ENCODE measurements at regions not wholly inside any gene's neighbourhood (a gene's known extent, or its start where the extent isn't known, plus 50 kb on each side); places are given as distances from the start of the nearest gene placed in this dataset.

DNA sequence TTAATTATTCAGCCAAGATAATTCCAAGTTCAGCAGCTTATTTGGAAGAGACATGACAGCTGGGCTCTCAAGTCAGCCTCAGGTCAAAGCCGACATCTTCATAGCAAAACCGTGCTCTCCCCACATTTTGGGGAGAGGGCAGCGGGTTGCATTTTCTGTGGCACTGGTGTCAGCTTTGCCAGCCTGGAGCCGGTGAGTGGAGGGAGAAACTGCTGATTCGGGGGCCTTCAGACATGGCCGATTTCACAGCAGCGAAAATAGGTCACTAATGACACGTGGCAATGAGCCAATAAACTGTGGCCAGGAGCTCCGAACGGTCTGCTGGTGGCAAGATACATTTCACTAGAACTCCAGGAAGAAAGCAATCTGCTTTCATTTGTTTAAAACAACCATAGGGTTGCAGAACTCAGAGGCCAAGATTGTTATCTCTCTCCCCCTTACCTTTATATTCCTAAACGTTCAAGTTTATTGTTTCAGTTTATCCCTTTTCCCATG is 173.2 kb downstream of the CAND1 start:
- DNase-seq (ENCODE audit: low read depth, low spot score) (no peak), FAIRE-seq (no peak), ATAC-seq (no peak)
- no TSS peak for BruUV-seq (replicated peaks)
- in situ Hi-C loops (cut with MboI) (loop anchor here (10.0 kb wide), 1 partner anchor 502 kb away; no protein-coding TSS in a partner anchor), intact Hi-C loops (cut with micrococcal nuclease; ENCODE audit: unreplicated experiment) (loop anchor here (5.0 kb wide), 1 partner anchor 280 kb away; no protein-coding TSS in a partner anchor)
- CTCF ChIA-PET: interaction anchor here (0.7 to 6.6 kb wide), 5 partner anchors 87 to 504 kb away, joined by 3 to 46 read pairs (median 5); no protein-coding TSS in a partner anchor
- POLR2A ChIA-PET: no interaction called here
- Histone ChIP-seq H3K4me2 (ENCODE audit: control insufficient read depth, insufficient read depth) (no peak overlapping the region; the same call in 1 of the 2 replicates), H3K4me1 (ENCODE audit: control insufficient read depth, insufficient read depth, low read length) (peaks cover 8% of the 10 kb centered on the region; the same call in 1 of the 2 replicates), H3K9me3 (replicated peaks; ENCODE audit: control insufficient read depth, insufficient read depth, low read length) (no peaks in the 10 kb centered on the region; the same call in 2 of the 3 replicates), H3K9ac (ENCODE audit: control insufficient read depth, insufficient read depth, low read length) (no peak overlapping the region), H3K27me3 (replicated peaks in 1 of 2; ENCODE audit: control insufficient read depth in 2 of 2, insufficient read depth in 2 of 2, low read length in 1 of 2) (no peaks in the 10 kb centered on the region; a peak in 1 of 4 replicates), H2AFZ (ENCODE audit: control insufficient read depth, low read depth, low read length) (no peak overlapping the region; the same call in 1 of the 2 replicates), H3K27ac (ENCODE audit: control insufficient read depth, insufficient read depth) (no peak overlapping the region), H3K36me3 (ENCODE audit: control insufficient read depth in 2 of 2, insufficient read depth in 2 of 2, low read length in 1 of 2) (no peaks in the 10 kb centered on the region), H3K4me3 (no peak overlapping the region), H4K20me1 (ENCODE audit: control insufficient read depth, insufficient read depth) (no peaks in the 10 kb centered on the region), H3K79me2 (ENCODE audit: control insufficient read depth, insufficient read depth, low read length) (no peaks in the 10 kb centered on the region)
- SMC1A ChIA-PET (ENCODE audit: uncharacterized antibody, unreplicated experiment): interaction anchor here (0.9 to 4.3 kb wide), 3 partner anchors 12 to 480 kb away, joined by 4 to 21 read pairs (median 5); no protein-coding TSS in a partner anchor
- RAD21 ChIA-PET (ENCODE audit: unreplicated experiment): interaction anchor here (1.4 kb wide), 1 partner anchor 501 kb away, joined by 3 read pairs; no protein-coding TSS in a partner anchor
- WGBS (ENCODE audit: insufficient coverage, insufficient replicate concordance, low lambda C conversion rate, missing lambda C conversion rate): 52% methylated on average over 11 of the region's 11 CpGs
- TF ChIP-seq ESRRA (IDR thresholded peaks at IDR 0.05; ENCODE audit: low read length): no peak
- no peak for TF ChIP-seq BCL11A (IDR thresholded peaks at IDR 0.05; ENCODE audit: low read depth, low read length)
- TF ChIP-seq SMAD5 (IDR thresholded peaks at IDR 0.05; ENCODE audit: low read depth): no peak
- TF ChIP-seq TCF7 (IDR thresholded peaks at IDR 0.05; ENCODE audit: borderline replicate concordance): no peak
- TF ChIP-seq, protein P1, sequence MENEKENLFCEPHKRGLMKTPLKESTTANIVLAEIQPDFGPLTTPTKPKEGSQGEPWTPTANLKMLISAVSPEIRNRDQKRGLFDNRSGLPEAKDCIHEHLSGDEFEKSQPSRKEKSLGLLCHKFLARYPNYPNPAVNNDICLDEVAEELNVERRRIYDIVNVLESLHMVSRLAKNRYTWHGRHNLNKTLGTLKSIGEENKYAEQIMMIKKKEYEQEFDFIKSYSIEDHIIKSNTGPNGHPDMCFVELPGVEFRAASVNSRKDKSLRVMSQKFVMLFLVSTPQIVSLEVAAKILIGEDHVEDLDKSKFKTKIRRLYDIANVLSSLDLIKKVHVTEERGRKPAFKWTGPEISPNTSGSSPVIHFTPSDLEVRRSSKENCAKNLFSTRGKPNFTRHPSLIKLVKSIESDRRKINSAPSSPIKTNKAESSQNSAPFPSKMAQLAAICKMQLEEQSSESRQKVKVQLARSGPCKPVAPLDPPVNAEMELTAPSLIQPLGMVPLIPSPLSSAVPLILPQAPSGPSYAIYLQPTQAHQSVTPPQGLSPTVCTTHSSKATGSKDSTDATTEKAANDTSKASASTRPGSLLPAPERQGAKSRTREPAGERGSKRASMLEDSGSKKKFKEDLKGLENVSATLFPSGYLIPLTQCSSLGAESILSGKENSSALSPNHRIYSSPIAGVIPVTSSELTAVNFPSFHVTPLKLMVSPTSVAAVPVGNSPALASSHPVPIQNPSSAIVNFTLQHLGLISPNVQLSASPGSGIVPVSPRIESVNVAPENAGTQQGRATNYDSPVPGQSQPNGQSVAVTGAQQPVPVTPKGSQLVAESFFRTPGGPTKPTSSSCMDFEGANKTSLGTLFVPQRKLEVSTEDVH (IDR thresholded peaks at IDR 0.05; ENCODE audit: low read depth, partially characterized antibody): no peak
- no peak for TF ChIP-seq HDAC6 (IDR thresholded peaks at IDR 0.05; ENCODE audit: unreplicated experiment)
- no peak for TF ChIP-seq JUNB (IDR thresholded peaks at IDR 0.05)
- TF ChIP-seq MAX (IDR thresholded peaks at IDR 0.05; ENCODE audit: low read depth, low read length): no peak
- no peak for TF ChIP-seq MLLT1 (IDR thresholded peaks at IDR 0.05)
- TF ChIP-seq YBX1 (IDR thresholded peaks at IDR 0.05): no peak
- TF ChIP-seq, protein P2, sequence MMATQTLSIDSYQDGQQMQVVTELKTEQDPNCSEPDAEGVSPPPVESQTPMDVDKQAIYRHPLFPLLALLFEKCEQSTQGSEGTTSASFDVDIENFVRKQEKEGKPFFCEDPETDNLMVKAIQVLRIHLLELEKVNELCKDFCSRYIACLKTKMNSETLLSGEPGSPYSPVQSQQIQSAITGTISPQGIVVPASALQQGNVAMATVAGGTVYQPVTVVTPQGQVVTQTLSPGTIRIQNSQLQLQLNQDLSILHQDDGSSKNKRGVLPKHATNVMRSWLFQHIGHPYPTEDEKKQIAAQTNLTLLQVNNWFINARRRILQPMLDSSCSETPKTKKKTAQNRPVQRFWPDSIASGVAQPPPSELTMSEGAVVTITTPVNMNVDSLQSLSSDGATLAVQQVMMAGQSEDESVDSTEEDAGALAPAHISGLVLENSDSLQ (IDR thresholded peaks at IDR 0.05): no peak
- no peak for TF ChIP-seq EZH2 (IDR thresholded peaks at IDR 0.05; ENCODE audit: borderline replicate concordance, control insufficient read depth, low read depth, low read length)
- no peak for TF ChIP-seq FOXM1 (IDR thresholded peaks at IDR 0.05; ENCODE audit: low read depth, low read length)
- TF ChIP-seq MTA2 (IDR thresholded peaks at IDR 0.05; ENCODE audit: low read depth): no peak
- TF ChIP-seq RBBP5 (conservative IDR thresholded peaks at IDR 0.05): no peak
- TF ChIP-seq MXI1 (IDR thresholded peaks at IDR 0.05; ENCODE audit: low read depth, low read length): no peak
- no peak for TF ChIP-seq CREM (IDR thresholded peaks at IDR 0.05; ENCODE audit: low read depth)
- no peak for TF ChIP-seq BRCA1 (IDR thresholded peaks at IDR 0.05; ENCODE audit: low read depth, low read length)
- TF ChIP-seq FOS (IDR thresholded peaks at IDR 0.05; ENCODE audit: borderline replicate concordance, extremely low read depth, insufficient read length): no peak
- no peak for TF ChIP-seq SUPT20H (IDR thresholded peaks at IDR 0.05; ENCODE audit: borderline replicate concordance, control insufficient read depth, low read depth, low read length)

All from GM12878 (cell line).